ENCODE measurements at regions not wholly inside any gene's neighbourhood (a gene's known extent, or its start where the extent isn't known, plus 50 kb on each side); places are given as distances from the start of the nearest gene placed in this dataset.

GRCh38 chr12:85504164-85504563 is 224.1 kb downstream of the ALX1 start:
- no peak overlapping the region for H3K4me3 ChIP-seq (ENCODE audit: low read depth, low read length)

- H3K4me3 ChIP-seq (ENCODE audit: low read depth, low read length), result no peak overlapping the region
Observed at GRCh38 chr12:85504624-85505023, 224.6 kb downstream of the ALX1 start.

GRCh38 chr12:85507456-85507855 is 227.4 kb downstream of the ALX1 start:
- H3K4me3 ChIP-seq (ENCODE audit: low read depth, low read length), result no peak overlapping the region

- H3K4me3 ChIP-seq (ENCODE audit: low read depth, low read length), result no peak overlapping the region
Observed at GRCh38 chr12:85509081-85509856, 229.2 kb downstream of the ALX1 start.

DNA sequence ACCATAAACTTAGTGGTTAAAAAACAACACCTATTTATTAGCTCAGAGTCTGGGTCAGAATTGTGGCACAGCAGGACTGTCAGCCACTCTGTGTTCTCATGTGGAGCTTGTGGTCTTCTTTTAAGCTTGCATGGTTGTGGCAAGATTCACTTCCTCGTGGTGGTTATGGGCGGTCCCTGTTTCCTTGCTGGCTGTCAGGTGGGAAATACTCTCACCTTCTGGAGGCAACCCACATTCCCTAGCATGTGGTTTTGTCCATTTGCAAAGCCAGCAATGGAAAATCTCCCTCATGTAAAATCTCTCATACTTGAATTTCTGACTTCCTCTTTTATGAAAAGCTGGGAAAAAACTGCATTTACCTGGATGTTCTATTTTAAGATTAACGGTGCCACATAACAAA is 229.8 kb downstream of the ALX1 start:
- no peak overlapping the region for H3K4me3 ChIP-seq (ENCODE audit: low read depth, low read length)

DNA sequence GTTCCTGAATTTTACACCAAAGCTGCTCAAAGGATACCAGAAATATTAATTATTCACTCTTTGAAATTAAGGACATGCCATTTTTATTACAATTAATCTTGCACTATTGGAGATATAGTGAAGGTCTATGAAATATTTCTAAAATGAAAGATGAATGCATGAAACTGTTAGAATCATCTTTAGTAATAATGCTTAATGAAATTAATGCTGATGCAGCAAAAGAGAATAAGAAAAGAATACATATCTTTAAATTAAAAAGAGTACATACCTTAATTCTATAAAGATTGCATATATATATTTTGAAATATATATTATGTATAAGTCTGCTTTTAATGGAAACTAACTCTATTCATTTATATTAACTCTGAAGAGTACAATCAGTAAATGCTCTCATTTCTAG is 236.0 kb downstream of the ALX1 start:
- no peak overlapping the region for H3K4me3 ChIP-seq (ENCODE audit: low read depth, low read length)

GRCh38 chr12:85516667-85517325 is 236.8 kb downstream of the ALX1 start:
- H3K4me3 ChIP-seq (ENCODE audit: low read depth, low read length), result no peak overlapping the region

DNA sequence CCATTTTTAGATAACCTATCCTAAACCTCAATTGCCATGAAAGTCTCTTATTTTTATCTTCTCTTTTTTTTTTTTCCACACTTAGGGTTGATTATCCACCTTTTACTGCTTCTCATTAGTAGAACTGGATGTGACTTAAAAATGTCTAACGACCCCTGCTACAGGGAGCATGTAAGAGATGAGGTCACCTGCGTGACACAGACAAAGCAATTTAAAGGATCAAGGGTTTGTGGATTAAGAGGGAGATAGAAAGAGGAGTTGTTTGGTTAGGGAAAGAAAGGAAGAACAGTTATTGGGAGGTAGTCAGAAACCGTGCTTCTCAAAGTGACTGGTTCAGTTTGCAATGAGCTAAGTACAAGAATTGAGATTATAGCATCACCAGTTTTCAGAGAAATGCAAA is 239.1 kb downstream of the ALX1 start:
- H3K4me3 ChIP-seq (ENCODE audit: low read depth, low read length), result no peak overlapping the region

DNA sequence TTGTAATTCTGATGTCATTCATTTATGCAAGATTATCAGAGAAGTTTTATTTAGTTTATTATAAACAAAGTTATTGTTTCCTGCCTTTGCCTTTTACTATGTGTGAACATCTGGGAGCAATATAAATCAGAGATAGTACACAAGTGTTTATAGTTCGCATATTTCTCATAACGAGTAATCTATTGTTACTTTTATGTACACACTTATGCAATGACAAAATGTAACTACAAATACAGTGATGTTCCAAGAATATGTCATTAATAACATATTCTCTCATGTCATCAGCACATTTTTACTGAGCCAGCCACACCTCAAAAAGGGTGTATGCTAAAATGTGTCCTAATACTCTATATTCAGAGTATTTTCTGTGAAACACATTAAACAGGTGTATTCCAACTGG is 243.2 kb downstream of the ALX1 start:
- H3K4me3 ChIP-seq (ENCODE audit: low read depth, low read length), result no peak overlapping the region

DNA sequence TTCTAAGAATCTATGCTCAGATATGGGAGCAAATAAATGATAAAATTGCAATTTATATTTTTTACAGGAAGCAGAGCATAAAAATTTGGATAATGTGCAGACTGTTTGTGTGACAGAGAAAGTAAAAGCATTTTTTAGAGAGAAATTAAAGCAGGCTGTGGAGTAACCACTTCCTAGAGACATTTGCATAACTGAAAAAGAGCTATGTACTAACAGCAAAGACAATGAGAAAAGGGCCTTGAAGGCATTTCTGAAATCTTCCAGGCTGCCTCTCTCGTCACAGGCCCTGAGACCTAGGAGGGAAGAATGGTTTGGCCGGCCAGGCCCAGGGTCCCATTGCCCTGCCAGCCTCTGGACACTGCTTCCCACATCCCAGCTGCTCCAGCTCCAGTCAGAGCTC is 247.2 kb downstream of the ALX1 start:
- no peak overlapping the region for H3K4me3 ChIP-seq (ENCODE audit: low read depth, low read length)

DNA sequence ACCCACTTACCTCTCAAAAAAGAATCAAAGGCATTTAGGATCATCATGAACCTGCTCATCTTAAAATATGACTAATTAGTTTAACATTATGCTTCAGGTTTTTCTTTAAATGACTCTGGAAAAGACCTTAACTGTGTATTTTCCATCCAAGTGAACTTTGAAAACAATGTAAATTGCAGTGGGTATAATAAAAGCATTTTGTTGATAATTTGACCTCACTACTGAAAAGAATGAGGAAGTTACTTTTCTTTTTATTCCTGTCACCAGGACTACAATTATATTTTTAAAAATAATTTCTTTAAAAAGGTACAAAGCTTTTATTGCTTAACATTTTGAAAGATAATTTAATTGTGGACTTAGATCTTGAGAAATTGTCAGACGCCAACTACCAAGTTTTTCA is 249.9 kb downstream of the ALX1 start:
- H3K4me3 ChIP-seq (ENCODE audit: low read depth, low read length), result no peak overlapping the region

DNA sequence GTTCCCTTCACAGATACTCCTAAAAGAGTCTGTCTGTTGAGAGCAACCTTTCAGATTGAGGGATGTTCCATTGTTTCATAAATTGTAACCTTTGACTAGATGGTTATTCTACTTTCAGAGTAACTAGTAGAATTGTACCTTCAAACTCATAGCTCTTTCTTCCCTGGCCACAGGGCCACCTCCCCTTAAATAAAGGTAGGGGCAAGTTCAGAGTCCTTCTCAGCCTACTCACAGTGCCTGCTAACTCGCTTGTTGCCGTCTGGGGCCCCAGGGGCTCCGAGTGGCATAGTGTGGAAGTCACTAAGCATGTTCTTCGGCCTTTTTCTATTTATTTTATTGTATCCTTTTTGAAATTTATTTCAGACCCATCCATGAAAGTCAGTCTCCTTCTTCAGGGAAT is 250.4 kb downstream of the ALX1 start:
- no peak overlapping the region for H3K4me3 ChIP-seq (ENCODE audit: low read depth, low read length)

GRCh38 chr12:85531341-85531740 is 251.3 kb downstream of the ALX1 start:
- H3K4me3 ChIP-seq (ENCODE audit: low read depth, low read length), result no peak overlapping the region

DNA sequence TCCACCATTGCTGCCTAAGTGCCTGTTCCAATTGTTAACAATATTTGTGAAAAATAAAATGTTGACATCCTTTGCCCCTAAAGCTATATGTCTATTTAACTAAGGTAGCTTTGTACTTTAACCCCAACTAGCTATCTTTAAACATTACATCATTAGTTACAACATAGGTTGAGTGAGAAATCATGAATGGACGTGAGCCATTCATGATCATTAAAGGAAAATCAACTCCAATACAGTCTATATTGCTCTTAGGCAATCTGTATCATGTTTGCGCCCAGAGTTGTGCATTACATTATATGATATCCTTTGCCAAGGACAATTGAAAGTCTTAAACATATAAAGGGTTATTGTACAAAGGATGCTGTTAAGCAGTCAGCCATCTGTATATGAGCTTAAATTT is 269.6 kb downstream of the ALX1 start:
- no peak overlapping the region for H3K4me3 ChIP-seq (ENCODE audit: low read depth, low read length)

DNA sequence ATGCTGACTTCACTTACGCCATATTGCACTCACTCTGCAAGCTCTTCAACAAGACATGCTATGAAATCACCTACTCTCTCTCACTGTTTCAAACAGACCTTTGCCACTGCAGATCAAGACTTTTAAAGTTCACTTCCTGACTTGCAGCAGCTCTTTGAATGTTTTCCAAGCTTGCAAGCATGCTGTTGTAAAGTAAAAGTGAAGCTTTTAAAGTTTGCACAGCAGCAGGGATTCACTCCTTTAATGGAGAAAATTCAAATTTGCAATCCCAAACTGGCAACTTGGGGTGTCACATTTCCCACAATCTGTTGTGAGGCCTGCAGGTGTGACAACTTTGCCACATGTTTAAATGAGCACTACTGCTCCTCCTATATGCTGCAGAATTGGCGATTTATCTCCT is 270.9 kb downstream of the ALX1 start:
- H3K4me3 ChIP-seq (ENCODE audit: low read depth, low read length), result no peak overlapping the region

DNA sequence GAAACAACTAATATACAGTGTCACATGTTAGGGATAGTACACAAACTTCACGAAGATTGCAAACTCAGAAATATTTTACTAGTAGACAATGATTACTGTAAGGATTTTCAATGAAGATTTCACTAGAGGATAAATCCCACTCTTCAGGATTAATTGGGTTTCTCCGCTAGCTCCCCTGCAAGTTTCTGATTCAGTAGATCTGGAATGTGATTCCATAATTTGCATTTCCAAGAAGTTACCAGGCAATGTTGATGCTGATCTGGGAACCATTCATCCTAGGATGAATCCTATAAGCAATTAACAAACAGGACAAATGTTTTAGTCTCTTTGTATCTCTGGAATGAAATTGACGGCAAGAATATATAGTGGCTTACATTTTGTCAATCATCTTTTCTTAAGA is 272.4 kb downstream of the ALX1 start:
- no peak overlapping the region for H3K4me3 ChIP-seq (ENCODE audit: low read depth, low read length)

GRCh38 chr12:85557850-85558249 is 277.8 kb downstream of the ALX1 start:
- H3K4me3 ChIP-seq (ENCODE audit: low read depth, low read length), result no peak overlapping the region

- H3K4me3 ChIP-seq (ENCODE audit: low read depth, low read length), result no peak overlapping the region
Observed at GRCh38 chr12:85558684-85559083, 277.5 kb downstream of the RASSF9 start.

DNA sequence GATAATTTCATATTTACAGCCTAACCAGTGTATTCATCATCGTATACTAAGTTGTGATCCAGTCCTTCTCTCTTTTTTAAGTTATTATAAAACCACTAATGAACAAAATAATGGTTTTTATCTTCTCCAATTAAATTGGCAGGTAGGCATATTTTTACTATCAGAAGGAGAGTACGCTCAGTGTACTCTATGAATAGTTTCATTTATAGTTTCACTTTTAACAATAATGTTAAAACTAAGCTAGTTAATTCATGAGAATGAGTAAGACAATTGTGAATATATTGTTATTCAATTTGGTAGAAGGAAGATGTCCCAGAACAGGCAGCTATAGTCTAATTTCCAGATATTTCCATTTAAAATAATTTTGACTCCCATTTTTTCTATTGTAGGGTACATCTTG is 277.1 kb downstream of the RASSF9 start:
- H3K4me3 ChIP-seq (ENCODE audit: low read depth, low read length), result no peak overlapping the region

GRCh38 chr12:85559536-85559935 is 276.7 kb downstream of the RASSF9 start:
- H3K4me3 ChIP-seq (ENCODE audit: low read depth, low read length), result no peak overlapping the region

GRCh38 chr12:85562765-85563164 is 273.4 kb downstream of the RASSF9 start:
- no peak overlapping the region for H3K4me3 ChIP-seq (ENCODE audit: low read depth, low read length)

DNA sequence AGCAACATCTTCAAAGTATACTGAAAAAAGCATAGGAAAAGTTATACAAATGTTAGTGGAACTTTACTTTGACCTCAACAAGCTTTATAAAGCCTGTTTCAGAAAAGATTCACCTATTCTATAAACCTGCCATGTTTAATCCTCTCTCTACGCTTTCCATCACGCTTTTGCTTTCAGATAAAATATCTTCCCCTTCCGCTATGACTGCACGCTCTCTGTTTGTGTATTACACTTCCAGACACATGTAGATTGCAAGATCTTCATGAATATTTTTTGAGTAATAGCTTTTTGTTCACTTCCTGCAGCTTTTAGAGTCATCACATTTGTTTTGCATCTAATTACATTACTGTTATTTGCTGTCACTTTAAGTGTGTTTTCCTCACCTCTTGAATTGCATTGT is 271.4 kb downstream of the RASSF9 start:
- H3K4me3 ChIP-seq (ENCODE audit: low read depth, low read length), result no peak overlapping the region

All from iPS-11a (cell line).